Tibial nerve (tissue), 4 donors: ENCODE measurements at regions not wholly inside any gene's neighbourhood (a gene's known extent, or its start where the extent isn't known, plus 50 kb on each side); places are given as distances from the start of the nearest gene placed in this dataset.

Source experiments
- DNase-seq, 2 donors: peaks; one replicate each; pipeline ENCODE4 v3.0.0-alpha.2; 2019; ENCODE audit warnings: low spot score in 2 of 2
- H3K27ac ChIP-seq, 4 donors: fragments of 200-600 bp; sonication (generic) in 3 of 4; one replicate each; pipeline ENCODE4 v1.5.1; 2017 to 2019; ENCODE audit warnings: mild to moderate bottlenecking in 1 of 4
- H3K27me3 ChIP-seq, 2 donors: fragments of 200-600 bp; sonication (generic) in 1 of 2; one replicate each; pipeline versions ENCODE4 v1.5.1 to v1.6.0; 2017 to 2019
- H3K36me3 ChIP-seq, 3 donors: fragments of 200-600 bp; sonication (generic); one replicate each; pipeline ENCODE4 v1.5.1; 2018 to 2019
- H3K4me1 ChIP-seq, 4 donors: fragments of 200-600 bp; sonication (generic) in 3 of 4; one replicate each; pipeline ENCODE4 v1.5.1; 2017 to 2019
- H3K4me3 ChIP-seq, 4 donors: fragments of 200-600 bp; sonication (generic) in 3 of 4; one replicate each; pipeline ENCODE4 v1.5.1; 2017 to 2019; ENCODE audit warnings: mild to moderate bottlenecking in 1 of 4, moderate library complexity in 1 of 4
- H3K9me3 ChIP-seq, 4 donors: fragments of 200-600 bp; sonication (generic) in 3 of 4; one replicate each; pipeline ENCODE4 v1.5.1; 2017 to 2019
- EP300 ChIP-seq, 2 donors: sonication (generic); formaldehyde crosslinking; IDR thresholded peaks; one replicate each; pipeline ENCODE4 v1.6.1; 2017; ENCODE audit warnings: antibody characterized with exemption in 2 of 2, mild to moderate bottlenecking in 1 of 2
- POLR2A ChIP-seq, 2 donors: fragments of 450-650 bp; IDR thresholded peaks; one replicate each; pipeline ENCODE4 v1.6.1; 2017; ENCODE audit warnings: antibody characterized with exemption in 2 of 2, mild to moderate bottlenecking in 2 of 2, moderate library complexity in 2 of 2
- WGBS, 2 donors: methylation state at CpG; one replicate each; pipeline ENCODE4 v1.1.5; 2018; 5-methylcytosine and 5-hydroxymethylcytosine counted together
- TF ChIP-seq, protein P1 (sequence below), 5 experiments: fragments of 200-600 bp in 3 of 5; fragments of 450-650 bp in 2 of 5; sonication (generic) in 3 of 5; IDR thresholded peaks; one replicate each; pipeline ENCODE4 v1.5.1; 2016 to 2019; ENCODE audit warnings: antibody characterized with exemption in 5 of 5, mild to moderate bottlenecking in 3 of 5, moderate library complexity in 2 of 5

DNA sequence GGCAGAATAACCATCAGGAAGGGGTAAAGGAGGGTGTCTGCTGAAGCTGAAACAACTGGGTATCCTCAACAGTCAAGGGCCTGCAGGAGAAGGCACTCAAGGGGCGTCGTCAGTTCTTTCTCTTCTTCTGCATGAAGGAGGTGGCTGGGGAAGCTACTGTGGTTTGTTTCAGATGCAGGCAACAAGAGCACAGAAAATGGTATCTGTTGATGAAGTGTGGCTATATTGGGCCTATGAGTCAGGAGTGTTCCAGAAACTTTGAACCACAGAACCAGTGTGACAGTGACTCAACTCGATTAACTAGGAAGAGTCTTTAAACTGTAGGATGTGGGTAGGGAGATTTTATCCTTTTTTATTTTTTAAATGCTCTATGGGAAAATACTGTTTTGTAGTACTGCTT, 686.3 kb downstream of the FGF9 start:
- no peak overlapping the region for H3K27ac ChIP-seq
- no peaks in the 10 kb centered on the region for H3K4me1 ChIP-seq
- WGBS, 2 donors, result 82 to 84% methylated on average over 3 of the region's 3 CpGs
- H3K4me3 ChIP-seq, result no peak overlapping the region
- H3K27me3 ChIP-seq, result no peaks in the 10 kb centered on the region
- no peak for DNase-seq
- H3K36me3 ChIP-seq, result no peaks in the 10 kb centered on the region
- TF ChIP-seq, protein P1, sequence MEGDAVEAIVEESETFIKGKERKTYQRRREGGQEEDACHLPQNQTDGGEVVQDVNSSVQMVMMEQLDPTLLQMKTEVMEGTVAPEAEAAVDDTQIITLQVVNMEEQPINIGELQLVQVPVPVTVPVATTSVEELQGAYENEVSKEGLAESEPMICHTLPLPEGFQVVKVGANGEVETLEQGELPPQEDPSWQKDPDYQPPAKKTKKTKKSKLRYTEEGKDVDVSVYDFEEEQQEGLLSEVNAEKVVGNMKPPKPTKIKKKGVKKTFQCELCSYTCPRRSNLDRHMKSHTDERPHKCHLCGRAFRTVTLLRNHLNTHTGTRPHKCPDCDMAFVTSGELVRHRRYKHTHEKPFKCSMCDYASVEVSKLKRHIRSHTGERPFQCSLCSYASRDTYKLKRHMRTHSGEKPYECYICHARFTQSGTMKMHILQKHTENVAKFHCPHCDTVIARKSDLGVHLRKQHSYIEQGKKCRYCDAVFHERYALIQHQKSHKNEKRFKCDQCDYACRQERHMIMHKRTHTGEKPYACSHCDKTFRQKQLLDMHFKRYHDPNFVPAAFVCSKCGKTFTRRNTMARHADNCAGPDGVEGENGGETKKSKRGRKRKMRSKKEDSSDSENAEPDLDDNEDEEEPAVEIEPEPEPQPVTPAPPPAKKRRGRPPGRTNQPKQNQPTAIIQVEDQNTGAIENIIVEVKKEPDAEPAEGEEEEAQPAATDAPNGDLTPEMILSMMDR (IDR thresholded peaks at IDR 0.05), result no peak
- TF ChIP-seq EP300 (IDR thresholded peaks at IDR 0.05), result no peak
- TF ChIP-seq POLR2A (IDR thresholded peaks at IDR 0.05), result no peak
- H3K9me3 ChIP-seq, result peaks cover 0 to 5% (median 0%) of the 10 kb centered on the region in 4 donors

DNA sequence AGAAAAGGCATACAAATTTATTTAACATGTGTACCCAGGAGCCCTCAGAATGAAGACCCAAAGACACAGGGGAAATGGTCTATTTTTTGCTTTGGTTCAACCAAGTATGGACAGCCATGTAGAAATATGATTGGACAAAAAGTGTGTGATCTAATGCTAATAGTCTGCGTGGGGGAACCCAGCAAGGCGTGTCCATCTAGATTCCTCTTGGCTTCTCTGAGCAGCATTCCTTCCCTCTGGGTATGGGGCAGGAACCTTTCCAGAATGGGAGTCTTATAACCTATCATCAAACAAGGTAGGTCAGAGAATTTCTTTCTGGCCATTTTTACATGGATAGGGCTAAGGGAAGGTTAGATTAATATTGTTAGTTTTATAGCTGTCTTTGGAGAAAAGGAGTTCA, 698.2 kb downstream of the FGF9 start:
- WGBS, 2 donors, result 77 to 86% methylated on average over 2 of the region's 2 CpGs
- DNase-seq, result no peak
- Histone ChIP-seq H3K4me1 (no peaks in the 10 kb centered on the region), H3K27ac (no peak overlapping the region), H3K36me3 (no peaks in the 10 kb centered on the region), H3K4me3 (no peak overlapping the region), H3K9me3 (peaks cover 0 to 36% (median 4%) of the 10 kb centered on the region in 4 donors), H3K27me3 (no peaks in the 10 kb centered on the region)
- TF ChIP-seq, protein P1 (IDR thresholded peaks at IDR 0.05), result no peak
- no peak for TF ChIP-seq EP300 (IDR thresholded peaks at IDR 0.05)
- TF ChIP-seq POLR2A (IDR thresholded peaks at IDR 0.05), result no peak

DNA sequence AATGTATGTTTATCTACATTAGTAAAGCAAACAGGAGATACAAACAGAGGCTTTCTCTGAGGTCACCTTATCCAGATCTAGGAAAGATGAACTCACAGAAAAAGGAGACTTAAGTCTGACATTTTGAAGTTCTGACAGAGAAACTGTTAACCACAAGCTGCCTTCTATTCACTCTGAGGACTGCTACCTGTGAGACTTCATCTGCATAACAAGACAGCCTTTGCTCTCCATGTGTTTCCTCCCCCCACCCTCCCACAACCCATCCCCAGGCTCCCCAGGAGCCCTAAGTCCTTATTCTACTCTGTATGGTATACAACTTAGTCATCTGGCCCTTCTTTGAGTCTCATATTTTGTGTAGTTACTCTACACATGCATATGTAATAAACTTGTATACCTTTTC, 699.0 kb downstream of the FGF9 start:
- DNase-seq, result no peak
- H3K4me3 ChIP-seq, result no peak overlapping the region
- no peaks in the 10 kb centered on the region for H3K36me3 ChIP-seq
- H3K4me1 ChIP-seq, result no peaks in the 10 kb centered on the region
- TF ChIP-seq POLR2A (IDR thresholded peaks at IDR 0.05), result no peak
- TF ChIP-seq, protein P1 (IDR thresholded peaks at IDR 0.05), result no peak
- no peak for TF ChIP-seq EP300 (IDR thresholded peaks at IDR 0.05)
- no peak overlapping the region for H3K27ac ChIP-seq
- no peaks in the 10 kb centered on the region for H3K27me3 ChIP-seq
- peaks cover 0 to 28% (median 3%) of the 10 kb centered on the region in 4 donors for H3K9me3 ChIP-seq

DNA sequence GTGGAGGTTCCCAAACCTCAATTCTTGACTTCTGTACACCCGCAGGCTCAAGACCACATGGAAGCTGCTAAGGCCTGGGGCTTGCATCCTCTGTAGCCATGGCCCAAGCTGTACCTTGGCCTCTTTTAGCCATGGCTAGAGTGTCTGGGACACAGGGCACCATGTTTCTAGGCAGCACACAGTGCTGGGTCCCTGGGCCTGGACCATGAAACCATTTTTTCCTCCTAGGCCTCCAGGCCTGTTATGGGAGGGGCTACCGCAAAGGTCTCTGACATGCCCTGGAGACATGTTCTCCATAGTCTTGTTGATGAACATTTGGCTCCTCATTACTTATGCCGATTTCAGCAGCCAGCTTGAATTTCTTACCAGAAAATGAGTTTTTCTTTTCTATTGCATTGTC, 701.4 kb downstream of the FGF9 start:
- Histone ChIP-seq H3K4me1 (no peaks in the 10 kb centered on the region), H3K4me3 (no peak overlapping the region), H3K9me3 (peaks cover 0 to 17% (median 0%) of the 10 kb centered on the region in 4 donors), H3K27ac (no peak overlapping the region), H3K36me3 (no peaks in the 10 kb centered on the region), H3K27me3 (no peaks in the 10 kb centered on the region)
- TF ChIP-seq POLR2A (IDR thresholded peaks at IDR 0.05) (no peak), EP300 (IDR thresholded peaks at IDR 0.05) (no peak)
- TF ChIP-seq, protein P1 (IDR thresholded peaks at IDR 0.05), result no peak
- WGBS, 2 donors, result 95 to 100% methylated on average over 3 of the region's 3 CpGs
- no peak for DNase-seq

DNA sequence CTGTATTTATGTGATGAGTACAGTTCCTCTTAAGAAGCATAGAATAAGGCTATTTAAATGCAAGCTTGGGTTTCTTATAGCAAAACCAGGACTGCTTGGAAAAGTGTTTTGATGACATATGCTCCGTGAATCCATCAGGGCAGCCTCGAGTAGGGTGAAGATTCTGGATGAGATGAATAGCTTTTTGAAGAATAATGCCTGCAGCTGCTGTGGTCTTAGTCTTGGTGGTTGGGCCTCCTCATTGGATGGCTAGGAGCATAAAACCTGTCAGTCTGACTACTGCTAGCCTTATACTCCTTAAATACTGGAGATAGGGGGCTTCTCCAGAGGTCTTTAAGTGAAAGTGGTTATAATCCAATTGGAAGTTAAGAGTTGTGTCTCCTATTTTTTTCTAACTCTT, 704.3 kb downstream of the FGF9 start:
- 82 to 85% methylated on average over 2 of the region's 2 CpGs for WGBS, 2 donors

More for the DNA sequence above, 704.3 kb downstream of the FGF9 start:
- no peaks in the 10 kb centered on the region for H3K4me1 ChIP-seq
- H3K36me3 ChIP-seq, result no peaks in the 10 kb centered on the region
- peaks cover 0 to 39% (median 2%) of the 10 kb centered on the region in 4 donors for H3K9me3 ChIP-seq
- no peak overlapping the region for H3K4me3 ChIP-seq
- no peak for TF ChIP-seq EP300 (IDR thresholded peaks at IDR 0.05)
- no peak for TF ChIP-seq POLR2A (IDR thresholded peaks at IDR 0.05)
- TF ChIP-seq, protein P1 (IDR thresholded peaks at IDR 0.05), result no peak
- no peaks in the 10 kb centered on the region for H3K27me3 ChIP-seq
- no peak overlapping the region for H3K27ac ChIP-seq
- DNase-seq, result no peak
